ENCODE measurements at regions not wholly inside any gene's neighbourhood (a gene's known extent, or its start where the extent isn't known, plus 50 kb on each side); places are given as distances from the start of the nearest gene placed in this dataset.

DNA sequence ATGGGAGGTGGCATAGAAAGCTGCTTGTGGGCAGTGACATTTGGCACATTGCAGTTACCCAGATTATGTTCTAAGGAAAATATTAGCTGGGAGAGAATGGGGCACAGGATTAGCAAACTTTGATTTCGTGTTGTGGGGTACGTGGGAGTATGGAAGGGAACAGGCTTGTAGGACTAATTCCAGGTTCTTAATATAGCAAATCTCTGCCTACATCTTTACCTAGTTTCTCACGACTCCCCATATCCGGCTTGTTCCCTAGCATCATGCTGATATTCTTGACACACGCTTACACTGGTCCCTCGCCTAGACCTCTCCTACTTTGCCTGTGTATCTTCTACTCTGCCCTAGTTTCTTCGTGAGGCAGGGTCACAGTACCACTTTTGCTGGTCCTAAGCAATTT is 293.9 kb upstream of the PLXNA2 start:
- no peak overlapping the region for H3K27ac ChIP-seq (ENCODE audit: low read length)

GRCh38 chr1:208538587-208538986 is 294.4 kb upstream of the PLXNA2 start:
- no peaks in the 10 kb centered on the region for H3K9me3 ChIP-seq (ENCODE audit: low read length)
- no peak overlapping the region for H3K27ac ChIP-seq (ENCODE audit: low read length)
- TF ChIP-seq EZH2 (IDR thresholded peaks at IDR 0.05; ENCODE audit: borderline replicate concordance, insufficient read depth, low read length, poor library complexity, severe bottlenecking) (no peak), EP300 (conservative IDR thresholded peaks at IDR 0.05; ENCODE audit: poor library complexity, severe bottlenecking) (no peak), TAF1 (IDR thresholded peaks at IDR 0.05; ENCODE audit: low read depth) (no peak), MXI1 (conservative IDR thresholded peaks at IDR 0.05; ENCODE audit: poor library complexity, severe bottlenecking) (no peak), RAD21 (conservative IDR thresholded peaks at IDR 0.05) (no peak), POLR2AphosphoS5 (IDR thresholded peaks at IDR 0.05) (no peak), SMC3 (conservative IDR thresholded peaks at IDR 0.05; ENCODE audit: poor library complexity) (no peak)
- TF ChIP-seq, protein P1, sequence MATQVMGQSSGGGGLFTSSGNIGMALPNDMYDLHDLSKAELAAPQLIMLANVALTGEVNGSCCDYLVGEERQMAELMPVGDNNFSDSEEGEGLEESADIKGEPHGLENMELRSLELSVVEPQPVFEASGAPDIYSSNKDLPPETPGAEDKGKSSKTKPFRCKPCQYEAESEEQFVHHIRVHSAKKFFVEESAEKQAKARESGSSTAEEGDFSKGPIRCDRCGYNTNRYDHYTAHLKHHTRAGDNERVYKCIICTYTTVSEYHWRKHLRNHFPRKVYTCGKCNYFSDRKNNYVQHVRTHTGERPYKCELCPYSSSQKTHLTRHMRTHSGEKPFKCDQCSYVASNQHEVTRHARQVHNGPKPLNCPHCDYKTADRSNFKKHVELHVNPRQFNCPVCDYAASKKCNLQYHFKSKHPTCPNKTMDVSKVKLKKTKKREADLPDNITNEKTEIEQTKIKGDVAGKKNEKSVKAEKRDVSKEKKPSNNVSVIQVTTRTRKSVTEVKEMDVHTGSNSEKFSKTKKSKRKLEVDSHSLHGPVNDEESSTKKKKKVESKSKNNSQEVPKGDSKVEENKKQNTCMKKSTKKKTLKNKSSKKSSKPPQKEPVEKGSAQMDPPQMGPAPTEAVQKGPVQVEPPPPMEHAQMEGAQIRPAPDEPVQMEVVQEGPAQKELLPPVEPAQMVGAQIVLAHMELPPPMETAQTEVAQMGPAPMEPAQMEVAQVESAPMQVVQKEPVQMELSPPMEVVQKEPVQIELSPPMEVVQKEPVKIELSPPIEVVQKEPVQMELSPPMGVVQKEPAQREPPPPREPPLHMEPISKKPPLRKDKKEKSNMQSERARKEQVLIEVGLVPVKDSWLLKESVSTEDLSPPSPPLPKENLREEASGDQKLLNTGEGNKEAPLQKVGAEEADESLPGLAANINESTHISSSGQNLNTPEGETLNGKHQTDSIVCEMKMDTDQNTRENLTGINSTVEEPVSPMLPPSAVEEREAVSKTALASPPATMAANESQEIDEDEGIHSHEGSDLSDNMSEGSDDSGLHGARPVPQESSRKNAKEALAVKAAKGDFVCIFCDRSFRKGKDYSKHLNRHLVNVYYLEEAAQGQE (IDR thresholded peaks at IDR 0.05; ENCODE audit: borderline replicate concordance) = no peak
- TF ChIP-seq, protein P2, sequence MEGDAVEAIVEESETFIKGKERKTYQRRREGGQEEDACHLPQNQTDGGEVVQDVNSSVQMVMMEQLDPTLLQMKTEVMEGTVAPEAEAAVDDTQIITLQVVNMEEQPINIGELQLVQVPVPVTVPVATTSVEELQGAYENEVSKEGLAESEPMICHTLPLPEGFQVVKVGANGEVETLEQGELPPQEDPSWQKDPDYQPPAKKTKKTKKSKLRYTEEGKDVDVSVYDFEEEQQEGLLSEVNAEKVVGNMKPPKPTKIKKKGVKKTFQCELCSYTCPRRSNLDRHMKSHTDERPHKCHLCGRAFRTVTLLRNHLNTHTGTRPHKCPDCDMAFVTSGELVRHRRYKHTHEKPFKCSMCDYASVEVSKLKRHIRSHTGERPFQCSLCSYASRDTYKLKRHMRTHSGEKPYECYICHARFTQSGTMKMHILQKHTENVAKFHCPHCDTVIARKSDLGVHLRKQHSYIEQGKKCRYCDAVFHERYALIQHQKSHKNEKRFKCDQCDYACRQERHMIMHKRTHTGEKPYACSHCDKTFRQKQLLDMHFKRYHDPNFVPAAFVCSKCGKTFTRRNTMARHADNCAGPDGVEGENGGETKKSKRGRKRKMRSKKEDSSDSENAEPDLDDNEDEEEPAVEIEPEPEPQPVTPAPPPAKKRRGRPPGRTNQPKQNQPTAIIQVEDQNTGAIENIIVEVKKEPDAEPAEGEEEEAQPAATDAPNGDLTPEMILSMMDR (IDR thresholded peaks at IDR 0.05; ENCODE audit: poor library complexity, severe bottlenecking) = no peak
- H3K27me3 ChIP-seq (ENCODE audit: insufficient read depth, low read depth, low read length) = no peaks in the 10 kb centered on the region
- H2AFZ ChIP-seq (ENCODE audit: low read depth, low read length) = no peak overlapping the region
- H3K9ac ChIP-seq (ENCODE audit: low read length) = no peak overlapping the region
- no peaks in the 10 kb centered on the region for H3K36me3 ChIP-seq (ENCODE audit: insufficient read depth, low read length)
- no peak overlapping the region for H3K4me3 ChIP-seq (ENCODE audit: low read length)
- H3F3A ChIP-seq (ENCODE audit: insufficient read depth, low read length, poor library complexity, severe bottlenecking) = no peaks in the 10 kb centered on the region
- H3K79me2 ChIP-seq (replicated peaks; ENCODE audit: insufficient read depth, low read length) = no peaks in the 10 kb centered on the region
- H3K4me2 ChIP-seq (ENCODE audit: low read length) = no peak overlapping the region
- no peaks in the 10 kb centered on the region for H4K20me1 ChIP-seq (ENCODE audit: insufficient read depth)
- H3K9me2 ChIP-seq (ENCODE audit: insufficient read depth, low read length) = no peaks in the 10 kb centered on the region

More for the DNA sequence above, 293.9 kb upstream of the PLXNA2 start:
- Histone ChIP-seq H3F3A (ENCODE audit: insufficient read depth, low read length, poor library complexity, severe bottlenecking) (no peaks in the 10 kb centered on the region), H3K9me2 (ENCODE audit: insufficient read depth, low read length) (no peaks in the 10 kb centered on the region), H2AFZ (ENCODE audit: low read depth, low read length) (no peak overlapping the region), H3K4me2 (ENCODE audit: low read length) (no peak overlapping the region), H3K79me2 (replicated peaks; ENCODE audit: insufficient read depth, low read length) (no peaks in the 10 kb centered on the region), H3K4me3 (ENCODE audit: low read length) (no peak overlapping the region), H3K9ac (ENCODE audit: low read length) (no peak overlapping the region), H4K20me1 (ENCODE audit: insufficient read depth) (no peaks in the 10 kb centered on the region), H3K36me3 (ENCODE audit: insufficient read depth, low read length) (no peaks in the 10 kb centered on the region), H3K9me3 (ENCODE audit: low read length) (no peaks in the 10 kb centered on the region), H3K27me3 (ENCODE audit: insufficient read depth, low read depth, low read length) (no peaks in the 10 kb centered on the region)
- no peak for TF ChIP-seq SMC3 (conservative IDR thresholded peaks at IDR 0.05; ENCODE audit: poor library complexity)
- TF ChIP-seq TAF1 (IDR thresholded peaks at IDR 0.05; ENCODE audit: low read depth) = no peak
- no peak for TF ChIP-seq POLR2AphosphoS5 (IDR thresholded peaks at IDR 0.05)
- TF ChIP-seq MXI1 (conservative IDR thresholded peaks at IDR 0.05; ENCODE audit: poor library complexity, severe bottlenecking) = no peak
- TF ChIP-seq EZH2 (IDR thresholded peaks at IDR 0.05; ENCODE audit: borderline replicate concordance, insufficient read depth, low read length, poor library complexity, severe bottlenecking) = no peak
- TF ChIP-seq RAD21 (conservative IDR thresholded peaks at IDR 0.05) = no peak
- TF ChIP-seq EP300 (conservative IDR thresholded peaks at IDR 0.05; ENCODE audit: poor library complexity, severe bottlenecking) = no peak
- TF ChIP-seq, protein P1 (IDR thresholded peaks at IDR 0.05; ENCODE audit: borderline replicate concordance) = no peak
- TF ChIP-seq, protein P2 (IDR thresholded peaks at IDR 0.05; ENCODE audit: poor library complexity, severe bottlenecking) = no peak
